ENCODE measurements at regions not wholly inside any gene's neighbourhood (a gene's known extent, or its start where the extent isn't known, plus 50 kb on each side); places are given as distances from the start of the nearest gene placed in this dataset.

- TF ChIP-seq GATA2 (IDR thresholded peaks at IDR 0.05; ENCODE audit: low read depth, low read length) (no peak), GATA3 (IDR thresholded peaks at IDR 0.05; ENCODE audit: low read depth, low read length) (no peak)
These were observed 393.9 kb upstream of the TCF4 start for GRCh38 chr18:55981712-55982475.

All from SH-SY5Y (cell line).